Right cardiac atrium (tissue), 5 donors: ENCODE measurements at regions not wholly inside any gene's neighbourhood (a gene's known extent, or its start where the extent isn't known, plus 50 kb on each side); places are given as distances from the start of the nearest gene placed in this dataset.
"Not testable (repeated sequence)": the region's sequence is repeated elsewhere in the genome, so short reads cannot be mapped to it uniquely, and the experiment has no call there.

ENCODE experiments used
- ATAC-seq, 2 donors: fragments of 200-7000 bp; cut with Tn5 transposase; one replicate each; pipeline versions ENCODE4 v1.8.0 to v1.9.1; 2020; ENCODE audit warnings: moderate library complexity in 2 of 2, mild to moderate bottlenecking in 1 of 2
- DNase-seq, 3 donors: peaks; one replicate each; pipeline ENCODE4 v3.0.0-alpha.2; 2020
- H3K27ac ChIP-seq: one replicate; pipeline ENCODE4 v1.5.1; 2013; ENCODE audit warnings: mild to moderate bottlenecking, low read length, control low read depth, moderate library complexity
- H3K27me3 ChIP-seq: one replicate; pipeline ENCODE4 v1.6.1; 2013; ENCODE audit not compliant: control insufficient read depth, insufficient read depth
- H3K4me1 ChIP-seq: one replicate; pipeline ENCODE4 v1.6.1; 2013; ENCODE audit warnings: low read length; ENCODE audit not compliant: control insufficient read depth, insufficient read depth
- H3K4me3 ChIP-seq: one replicate; pipeline ENCODE4 v1.5.1; 2013; ENCODE audit warnings: low read length, control low read depth
- H3K9me3 ChIP-seq: one replicate; pipeline ENCODE4 v1.6.1; 2013; ENCODE audit warnings: low read length; ENCODE audit not compliant: control insufficient read depth
- WGBS: extraction: QIAGEN DNeasy Blood & Tissue Kit; methylation state at CpG from one replicate; pipeline ENCODE4 v1.1.7; 2013; 5-methylcytosine and 5-hydroxymethylcytosine counted together
- intact Hi-C, 4 donors: fragments of 100-400 bp; cut with DNase I; formaldehyde crosslinking; loops; one replicate each; pipeline versions ENCODE4 v1.11.0 to v1.14.0; 2022 to 2023
- donor health status: healthy with polysubstance abuse.
- donor health status: DM: no; HTN: yes; CAD: no.
- donor health status: DM: no; HTN: no; CAD: no.
- donor health status: DM: no; HTN: yes; CAD: no; lungs with severe emphysema.
- donor health status: DM: yes; HTN: yes; CAD: no.

DNA sequence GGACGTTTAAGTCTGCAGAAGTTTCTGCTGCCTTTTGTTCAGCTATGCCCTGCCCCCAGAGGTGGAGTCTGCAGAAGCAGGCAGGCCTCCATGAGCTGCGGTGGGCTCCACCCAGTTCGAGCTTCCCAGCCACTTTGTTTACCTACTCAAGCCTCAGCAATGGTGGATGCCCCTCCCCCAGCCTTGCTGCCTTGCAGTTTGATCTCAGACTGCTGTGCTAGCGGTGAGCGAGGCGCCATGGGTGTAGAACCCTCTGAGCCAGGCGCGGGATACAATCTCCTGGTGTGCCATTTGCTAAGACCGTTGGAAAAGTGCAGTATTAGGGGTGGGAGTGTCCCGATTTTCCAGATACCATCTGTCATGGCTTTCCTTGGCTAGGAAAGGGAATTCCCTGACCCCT, 351.4 kb upstream of the MTNR1B start:
- H3K9me3 ChIP-seq, DNase-seq, H3K4me1 ChIP-seq, H3K27ac ChIP-seq, ATAC-seq, H3K4me3 ChIP-seq, H3K27me3 ChIP-seq, intact Hi-C loops: not testable (repeated sequence)
- 92% methylated on average over 10 of the region's 10 CpGs for WGBS

DNA sequence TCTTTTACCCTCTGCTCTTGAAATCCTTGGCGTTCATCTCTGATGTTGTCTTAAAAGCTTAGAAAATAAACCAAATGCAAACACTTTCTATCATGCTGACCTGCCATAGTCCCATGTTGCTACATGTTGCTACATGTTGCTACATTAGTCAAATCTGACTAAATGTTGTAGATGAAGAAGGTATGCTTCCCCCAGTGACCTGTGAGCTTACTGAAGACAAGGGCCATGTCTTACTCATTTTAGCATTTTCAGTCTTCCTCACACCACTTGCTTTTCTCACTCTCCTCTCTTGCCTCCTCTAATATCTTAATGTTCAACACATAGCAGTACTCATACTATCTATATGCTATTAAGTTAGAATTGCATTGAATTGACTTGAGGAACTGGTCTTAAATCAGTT, 346.4 kb upstream of the MTNR1B start:
- intact Hi-C loops: no loop called here
- H3K4me3 ChIP-seq: no peak overlapping the region
- DNase-seq (no peak), ATAC-seq (no peak)
- no peaks in the 10 kb centered on the region for H3K9me3 ChIP-seq
- H3K27me3 ChIP-seq: no peaks in the 10 kb centered on the region
- WGBS: 92% methylated on average over 1 of the region's 1 CpG
- H3K4me1 ChIP-seq: no peaks in the 10 kb centered on the region
- no peak overlapping the region for H3K27ac ChIP-seq

DNA sequence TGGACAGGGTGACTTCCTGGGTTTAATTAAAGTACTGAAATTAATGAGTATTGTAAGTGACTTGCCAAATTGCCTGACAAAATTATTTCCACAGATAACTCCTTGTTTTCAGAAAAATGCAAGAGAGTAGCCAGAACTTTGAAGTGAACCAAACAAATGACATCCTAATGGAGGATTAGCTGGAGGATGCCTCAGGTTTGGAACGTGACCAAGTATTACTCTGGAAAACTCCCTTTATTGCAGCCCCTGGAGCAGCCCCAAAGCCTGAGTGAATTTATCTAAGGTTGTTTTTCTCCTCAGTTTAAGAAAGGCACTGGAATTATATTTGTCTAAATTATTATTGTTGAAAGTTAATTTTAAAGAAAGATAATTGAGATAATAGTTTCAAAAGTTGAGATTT, 343.6 kb upstream of the MTNR1B start:
- H3K4me1 ChIP-seq: no peaks in the 10 kb centered on the region
- no peak overlapping the region for H3K4me3 ChIP-seq
- H3K27ac ChIP-seq: no peak overlapping the region
- DNase-seq: no peak
- no peak for ATAC-seq
- H3K27me3 ChIP-seq: no peaks in the 10 kb centered on the region
- no peaks in the 10 kb centered on the region for H3K9me3 ChIP-seq
- WGBS: 62% methylated on average over 1 of the region's 1 CpG
- intact Hi-C loops: no loop called here

DNA sequence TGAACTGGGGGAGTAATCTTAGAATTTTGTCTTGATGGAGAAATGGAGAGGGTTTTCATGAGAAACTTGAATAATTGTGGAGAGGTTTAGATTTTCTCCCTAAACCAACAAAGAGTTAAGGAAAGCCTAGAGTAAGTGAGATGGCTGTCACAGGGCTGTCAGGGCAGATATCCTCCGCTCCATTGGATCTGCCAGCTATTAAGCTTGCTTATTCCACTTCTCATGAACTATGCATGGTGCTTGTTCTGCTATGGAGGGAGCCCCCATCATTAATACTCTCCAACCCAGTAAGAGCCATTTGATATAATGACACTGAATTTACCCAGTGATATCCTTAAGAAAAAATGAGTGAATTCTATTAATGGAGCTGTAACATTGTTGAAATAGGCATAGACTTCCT, 342.8 kb upstream of the MTNR1B start:
- H3K4me3 ChIP-seq: no peak overlapping the region
- H3K9me3 ChIP-seq: no peaks in the 10 kb centered on the region
- 92% methylated on average over 1 of the region's 1 CpG for WGBS
- no peak for DNase-seq
- no peaks in the 10 kb centered on the region for H3K4me1 ChIP-seq
- H3K27ac ChIP-seq: no peak overlapping the region
- no peaks in the 10 kb centered on the region for H3K27me3 ChIP-seq
- intact Hi-C loops: no loop called here
- no peak for ATAC-seq

DNA sequence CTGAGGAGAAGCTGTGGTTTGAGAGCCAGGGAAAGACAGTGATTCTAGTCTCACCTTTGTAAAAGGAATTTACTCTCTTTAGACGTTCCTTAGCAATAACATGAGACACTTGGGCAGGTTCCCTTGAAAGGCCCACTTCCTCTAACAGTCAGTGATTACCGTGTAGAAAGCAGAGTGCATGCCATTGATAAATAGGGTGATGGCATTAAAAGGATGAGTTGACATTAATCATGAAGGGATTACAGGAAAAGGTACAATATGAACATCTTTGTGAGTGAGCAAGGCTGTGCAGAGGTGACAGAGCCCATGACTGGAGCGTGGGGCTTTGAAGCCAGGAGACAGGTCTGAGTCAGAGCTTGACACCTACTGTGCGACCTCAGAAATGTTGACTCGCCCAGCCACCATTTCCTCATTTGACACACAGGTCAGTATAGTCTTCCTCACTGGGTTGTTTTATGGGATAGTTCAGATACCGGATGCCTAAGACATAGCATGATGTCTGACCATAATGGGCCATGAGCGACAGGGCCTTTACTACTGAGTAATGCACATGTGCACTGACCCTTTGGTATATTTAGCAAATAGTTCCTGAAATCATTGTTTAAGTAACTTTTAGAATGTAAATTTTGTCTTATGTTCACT, 341.7 kb upstream of the MTNR1B start:
- H3K4me3 ChIP-seq: no peak overlapping the region
- H3K27ac ChIP-seq: no peak overlapping the region
- no peaks in the 10 kb centered on the region for H3K27me3 ChIP-seq
- intact Hi-C loops: no loop called here
- no peaks in the 10 kb centered on the region for H3K4me1 ChIP-seq
- DNase-seq (no peak), ATAC-seq (no peak)
- H3K9me3 ChIP-seq: no peaks in the 10 kb centered on the region
- 85% methylated on average over 7 of the region's 7 CpGs for WGBS

DNA sequence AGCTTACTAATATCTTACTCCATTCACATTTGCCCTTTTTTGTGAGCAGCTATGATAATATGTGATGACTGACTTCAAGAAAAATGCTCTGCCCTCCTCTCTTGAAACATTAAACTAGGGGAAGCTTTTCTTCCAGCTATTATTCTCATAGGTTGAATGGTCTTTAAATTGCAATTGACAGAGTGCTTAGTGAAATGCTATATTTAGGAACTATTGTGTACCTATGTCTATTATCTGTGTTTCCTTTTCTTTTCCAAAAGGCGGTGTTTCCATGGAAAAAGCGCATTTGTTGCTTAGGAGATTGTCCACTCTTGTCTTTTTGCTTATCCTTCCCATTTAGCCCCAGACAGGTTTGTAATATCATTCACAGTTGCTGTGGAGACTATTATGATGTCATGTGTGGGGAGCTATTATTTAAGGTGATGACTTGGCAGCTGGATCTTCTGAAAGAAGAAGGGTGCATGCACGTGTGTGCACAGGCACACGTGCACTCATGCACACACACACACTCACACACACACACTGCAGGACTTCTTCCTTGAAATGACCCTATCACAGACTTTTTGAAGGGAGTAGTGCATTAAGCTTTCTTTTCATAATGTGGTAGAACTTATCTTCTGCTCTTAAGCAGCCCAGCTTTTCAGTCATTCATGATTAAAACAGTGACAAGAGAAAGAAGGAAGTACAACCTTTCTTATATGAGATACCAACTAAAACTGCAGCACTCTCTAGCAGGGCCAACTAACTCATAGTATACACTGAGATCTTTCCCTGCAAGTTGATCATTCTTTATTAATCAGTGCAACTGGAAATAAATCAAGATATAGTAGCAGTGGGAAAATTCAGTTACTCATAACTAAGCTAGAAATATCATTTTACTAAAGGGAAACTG, 340.8 kb upstream of the MTNR1B start:
- no peaks in the 10 kb centered on the region for H3K27me3 ChIP-seq
- no peak overlapping the region for H3K27ac ChIP-seq
- H3K4me1 ChIP-seq: no peaks in the 10 kb centered on the region
- H3K4me3 ChIP-seq: no peak overlapping the region
- intact Hi-C loops: no loop called here
- DNase-seq (no peak), ATAC-seq (no peak)
- H3K9me3 ChIP-seq: no peaks in the 10 kb centered on the region
- WGBS: 65% methylated on average over 4 of the region's 4 CpGs

DNA sequence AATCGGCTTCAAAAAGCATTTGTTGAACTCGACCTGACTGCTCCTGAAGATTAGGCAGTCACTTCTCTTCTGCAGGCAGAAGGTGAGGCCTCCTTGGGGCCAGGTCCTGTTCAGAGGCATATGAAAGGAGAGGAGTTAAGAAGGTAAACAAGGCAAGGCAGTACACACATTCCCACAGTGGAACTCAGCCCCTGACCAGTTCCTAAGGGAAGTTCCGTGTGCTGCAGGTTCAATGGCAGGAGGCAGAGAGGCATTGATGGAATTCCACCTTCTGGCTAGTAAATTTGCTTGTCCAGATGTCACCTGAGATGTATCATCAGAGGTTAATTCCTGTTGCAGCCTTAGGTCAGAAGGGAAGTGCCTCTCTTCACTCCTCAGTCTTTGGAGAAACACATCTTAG, 337.0 kb upstream of the MTNR1B start:
- intact Hi-C loops: no loop called here
- ATAC-seq: no peak
- 75% methylated on average over 3 of the region's 3 CpGs for WGBS

DNA sequence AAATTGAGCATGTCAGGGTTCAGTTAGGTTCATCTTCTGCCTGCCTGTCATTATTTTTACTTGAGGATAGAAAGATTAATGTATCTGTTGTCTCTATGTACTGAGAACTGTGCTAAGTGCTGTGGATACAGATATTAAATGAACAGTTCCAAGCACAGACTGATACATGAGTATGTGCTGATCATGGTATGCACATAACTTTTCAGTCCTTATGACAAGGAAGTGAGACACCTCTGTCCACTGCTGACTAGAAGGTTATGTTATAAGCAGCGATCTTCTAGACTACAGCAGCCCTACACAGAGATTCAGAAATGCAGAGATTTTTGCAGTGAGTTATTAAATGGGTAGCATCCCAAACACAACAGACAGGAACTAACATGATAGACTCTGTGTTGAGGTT, 335.6 kb upstream of the MTNR1B start:
- 59% methylated on average over 1 of the region's 1 CpG for WGBS
- DNase-seq (no peak), ATAC-seq (no peak)
- H3K27me3 ChIP-seq: no peaks in the 10 kb centered on the region
- no peak overlapping the region for H3K4me3 ChIP-seq
- intact Hi-C loops: no loop called here
- no peaks in the 10 kb centered on the region for H3K4me1 ChIP-seq
- H3K27ac ChIP-seq: no peak overlapping the region
- H3K9me3 ChIP-seq: no peaks in the 10 kb centered on the region

More for the DNA sequence above, 337.0 kb upstream of the MTNR1B start:
- Histone ChIP-seq H3K4me1 (no peaks in the 10 kb centered on the region), H3K4me3 (no peak overlapping the region), H3K9me3 (no peaks in the 10 kb centered on the region), H3K27me3 (no peaks in the 10 kb centered on the region), H3K27ac (no peak overlapping the region)
- DNase-seq: no peak

DNA sequence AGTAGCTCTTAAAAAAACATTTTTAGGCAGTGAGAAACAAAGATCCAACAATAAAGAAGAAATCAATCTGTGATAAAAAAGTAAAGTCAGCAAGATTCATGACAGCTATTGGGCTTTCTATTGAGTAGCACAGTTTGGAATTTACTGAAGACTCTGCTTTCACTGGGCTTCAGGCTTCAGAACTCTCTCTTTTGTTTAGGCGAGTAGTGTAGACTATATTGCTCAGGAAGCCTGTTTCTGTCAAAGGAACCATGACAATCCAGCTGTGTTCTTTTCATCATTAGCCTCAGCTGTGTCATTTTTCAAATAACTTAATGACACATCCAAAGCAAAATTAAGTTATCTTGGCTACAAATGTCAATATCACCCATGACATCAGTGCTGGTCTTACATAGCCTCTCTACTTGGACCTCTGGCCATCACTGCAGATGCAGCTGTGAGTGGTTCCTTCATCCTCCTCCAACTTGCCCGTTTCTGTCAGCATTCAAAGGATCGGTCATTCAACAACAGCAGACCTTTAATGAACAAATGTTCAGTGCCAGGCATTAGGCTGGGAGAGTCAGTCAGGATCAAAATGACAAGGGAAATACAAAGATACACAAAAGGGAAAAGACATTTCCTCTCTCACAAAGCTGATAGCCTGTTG, 332.8 kb upstream of the MTNR1B start:
- intact Hi-C loops: no loop called here
- DNase-seq (no peak), ATAC-seq (no peak)
- no peaks in the 10 kb centered on the region for H3K9me3 ChIP-seq
- no peaks in the 10 kb centered on the region for H3K27me3 ChIP-seq
- H3K4me1 ChIP-seq: no peaks in the 10 kb centered on the region
- 66% methylated on average over 3 of the region's 3 CpGs for WGBS
- no peak overlapping the region for H3K27ac ChIP-seq
- no peak overlapping the region for H3K4me3 ChIP-seq

DNA sequence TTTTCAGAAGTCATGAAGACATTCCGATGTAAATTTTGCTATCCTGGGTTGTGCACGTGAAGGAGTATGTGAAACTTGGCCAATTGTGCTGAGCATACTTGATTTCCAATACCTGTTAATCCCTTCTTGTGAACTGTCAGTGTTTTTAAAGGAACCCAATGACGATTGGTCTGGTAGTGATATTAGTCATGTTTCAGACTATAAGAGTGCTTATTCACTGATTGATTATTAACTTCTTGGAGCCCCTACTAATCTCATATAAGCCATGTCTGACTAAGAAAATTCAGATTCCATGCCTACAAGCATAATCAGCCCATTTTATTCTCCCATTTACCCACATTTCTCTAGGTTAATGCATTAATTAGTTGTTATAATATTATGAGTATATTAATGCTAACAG, 330.8 kb upstream of the MTNR1B start:
- DNase-seq (no peak), ATAC-seq (no peak)
- Histone ChIP-seq H3K27me3 (no peaks in the 10 kb centered on the region), H3K9me3 (no peaks in the 10 kb centered on the region), H3K4me1 (peaks cover 2% of the 10 kb centered on the region), H3K4me3 (no peak overlapping the region), H3K27ac (no peak overlapping the region)
- 88% methylated on average over 3 of the region's 3 CpGs for WGBS
- intact Hi-C loops: no loop called here

DNA sequence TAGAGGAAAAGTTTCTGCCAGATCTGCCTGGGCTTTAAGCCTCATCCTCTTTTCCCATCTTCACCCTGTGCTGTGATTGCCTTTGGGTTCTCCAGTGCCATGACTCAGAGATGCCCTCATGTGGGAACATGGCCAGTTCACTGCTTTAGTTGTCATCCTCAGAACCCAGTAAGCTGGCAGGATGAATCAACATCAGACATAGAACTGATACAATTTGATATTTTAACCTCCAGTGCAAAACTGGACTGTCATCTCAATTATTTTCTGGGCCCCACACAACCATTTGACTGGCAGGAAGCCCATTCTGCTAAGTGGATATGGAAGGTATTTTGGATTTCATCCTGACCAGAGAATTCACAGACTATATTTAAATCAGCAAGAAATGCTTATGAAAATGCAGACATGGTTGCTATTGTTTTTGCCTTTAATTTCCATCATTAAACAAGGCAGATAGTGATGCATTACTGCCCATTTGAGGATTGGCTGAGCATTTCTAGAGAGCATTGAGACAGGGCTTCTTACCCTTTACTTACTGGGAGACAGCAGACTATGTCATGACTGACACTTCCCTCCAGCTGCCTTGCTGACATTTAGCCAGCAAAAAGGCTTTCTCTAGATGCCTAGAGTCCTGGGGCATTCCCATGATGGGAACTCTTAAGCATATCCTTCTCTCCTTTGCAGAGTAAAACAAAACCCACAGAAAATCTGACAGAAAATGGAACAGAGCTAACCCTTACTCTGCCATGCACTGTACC, 327.1 kb upstream of the MTNR1B start:
- Histone ChIP-seq H3K27ac (no peak overlapping the region), H3K27me3 (no peaks in the 10 kb centered on the region), H3K4me3 (no peak overlapping the region), H3K9me3 (no peaks in the 10 kb centered on the region), H3K4me1 (peaks cover 2% of the 10 kb centered on the region)
- no peak for DNase-seq
- intact Hi-C loops: no loop called here
- peak; percentile 64 to 71 for ATAC-seq
